ENCODE measurements at regions not wholly inside any gene's neighbourhood (a gene's known extent, or its start where the extent isn't known, plus 50 kb on each side); places are given as distances from the start of the nearest gene placed in this dataset.

DNA sequence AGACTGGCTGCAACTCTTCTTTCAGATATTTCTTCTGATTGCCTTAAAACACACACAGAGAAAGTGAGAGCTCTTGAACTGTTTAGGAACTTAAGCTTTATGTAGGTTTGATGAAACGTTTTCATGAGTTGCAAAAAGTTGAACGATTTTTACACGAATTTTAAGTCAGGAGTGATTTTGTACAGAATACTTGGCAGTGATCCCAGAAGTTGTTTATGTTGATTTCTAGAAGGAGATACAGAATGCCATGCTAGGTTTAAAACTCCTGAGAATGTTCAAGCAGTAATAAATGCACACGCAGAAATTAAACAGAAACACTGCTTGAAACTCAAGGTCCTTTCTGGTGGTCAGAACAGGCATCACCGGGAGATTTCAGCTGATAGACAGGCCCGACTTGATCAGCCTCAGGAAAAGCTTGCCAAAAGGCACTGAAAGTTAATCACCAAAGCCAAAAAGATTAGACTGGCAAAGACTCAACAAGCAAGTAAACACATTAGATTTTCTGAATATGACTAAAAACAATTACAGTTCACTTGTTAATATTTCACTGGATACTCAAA, 123.1 kb downstream of the SOCS6 start:
- Histone ChIP-seq H4K20me1 (ENCODE audit: insufficient read depth, poor library complexity, severe bottlenecking) (no peaks in the 10 kb centered on the region), H3K4me1 (ENCODE audit: insufficient read depth) (no peaks in the 10 kb centered on the region), H3K4me2 (peak overlapping the region; percentile 9), H3K9me3 (ENCODE audit: low read depth) (no peaks in the 10 kb centered on the region), H3K4me3 (no peak overlapping the region), H3K27ac (no peak overlapping the region), H2AFZ (no peak overlapping the region), H3K9me2 (replicated peaks; ENCODE audit: insufficient read depth) (no peaks in the 10 kb centered on the region), H3K79me2 (no peaks in the 10 kb centered on the region), H3K27me3 (no peaks in the 10 kb centered on the region), H3K36me3 (replicated peaks; ENCODE audit: insufficient read depth, low read depth) (no peaks in the 10 kb centered on the region)
- DNase-seq (ENCODE audit: low spot score): no peak
- TF ChIP-seq EZH2 (IDR thresholded peaks at IDR 0.05; ENCODE audit: borderline replicate concordance): no peak
- WGBS (ENCODE audit: low lambda C conversion rate, missing lambda C conversion rate): 50% methylated on average over 6 of the region's 6 CpGs

DNA sequence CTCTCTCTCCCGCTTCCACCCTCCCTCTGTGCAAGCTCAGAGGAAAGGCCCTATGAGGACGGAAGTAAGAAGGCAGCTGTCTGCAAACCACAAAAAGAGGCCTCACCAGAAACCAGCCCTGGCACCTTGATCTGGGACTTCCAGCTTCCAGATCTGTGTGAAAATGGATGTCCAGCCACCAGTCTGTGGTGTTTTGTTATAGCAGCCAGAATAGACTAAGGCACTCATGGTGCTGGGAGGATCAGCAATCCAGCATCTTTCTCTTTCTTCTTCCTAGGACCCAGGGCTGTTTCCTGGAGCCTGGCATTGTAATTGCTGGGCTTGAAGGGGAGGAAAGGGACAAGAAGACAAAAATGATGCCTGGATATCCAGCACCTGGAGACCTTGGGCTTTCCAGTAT, 122.5 kb downstream of the SOCS6 start:
- TF ChIP-seq EZH2 (IDR thresholded peaks at IDR 0.05; ENCODE audit: borderline replicate concordance) (no peak), EZH2phosphoT487 (IDR thresholded peaks at IDR 0.05; ENCODE audit: low read depth, severe bottlenecking, unreplicated experiment) (no peak)
- TF ChIP-seq, protein P1, sequence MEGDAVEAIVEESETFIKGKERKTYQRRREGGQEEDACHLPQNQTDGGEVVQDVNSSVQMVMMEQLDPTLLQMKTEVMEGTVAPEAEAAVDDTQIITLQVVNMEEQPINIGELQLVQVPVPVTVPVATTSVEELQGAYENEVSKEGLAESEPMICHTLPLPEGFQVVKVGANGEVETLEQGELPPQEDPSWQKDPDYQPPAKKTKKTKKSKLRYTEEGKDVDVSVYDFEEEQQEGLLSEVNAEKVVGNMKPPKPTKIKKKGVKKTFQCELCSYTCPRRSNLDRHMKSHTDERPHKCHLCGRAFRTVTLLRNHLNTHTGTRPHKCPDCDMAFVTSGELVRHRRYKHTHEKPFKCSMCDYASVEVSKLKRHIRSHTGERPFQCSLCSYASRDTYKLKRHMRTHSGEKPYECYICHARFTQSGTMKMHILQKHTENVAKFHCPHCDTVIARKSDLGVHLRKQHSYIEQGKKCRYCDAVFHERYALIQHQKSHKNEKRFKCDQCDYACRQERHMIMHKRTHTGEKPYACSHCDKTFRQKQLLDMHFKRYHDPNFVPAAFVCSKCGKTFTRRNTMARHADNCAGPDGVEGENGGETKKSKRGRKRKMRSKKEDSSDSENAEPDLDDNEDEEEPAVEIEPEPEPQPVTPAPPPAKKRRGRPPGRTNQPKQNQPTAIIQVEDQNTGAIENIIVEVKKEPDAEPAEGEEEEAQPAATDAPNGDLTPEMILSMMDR (IDR thresholded peaks at IDR 0.05; ENCODE audit: poor library complexity): no peak
- Histone ChIP-seq H3K4me3 (no peak overlapping the region), H2AFZ (no peak overlapping the region), H3K4me2 (no peak overlapping the region), H3K79me2 (no peaks in the 10 kb centered on the region), H3K9me2 (replicated peaks; ENCODE audit: insufficient read depth) (no peaks in the 10 kb centered on the region), H4K20me1 (ENCODE audit: insufficient read depth, poor library complexity, severe bottlenecking) (no peaks in the 10 kb centered on the region), H3K4me1 (ENCODE audit: insufficient read depth) (no peaks in the 10 kb centered on the region), H3K27me3 (no peaks in the 10 kb centered on the region), H3K36me3 (replicated peaks; ENCODE audit: insufficient read depth, low read depth) (no peaks in the 10 kb centered on the region), H3K9me3 (ENCODE audit: low read depth) (no peaks in the 10 kb centered on the region), H3K27ac (no peak overlapping the region)
- no peak for DNase-seq (ENCODE audit: low spot score)
- WGBS (ENCODE audit: low lambda C conversion rate, missing lambda C conversion rate): 93% methylated on average over 2 of the region's 2 CpGs

- H3K4me2 ChIP-seq: no peak overlapping the region
- H3K27ac ChIP-seq: no peak overlapping the region
- 99% methylated on average over 3 of the region's 3 CpGs for WGBS (ENCODE audit: low lambda C conversion rate, missing lambda C conversion rate)
- no peak for TF ChIP-seq EZH2phosphoT487 (IDR thresholded peaks at IDR 0.05; ENCODE audit: low read depth, severe bottlenecking, unreplicated experiment)
- TF ChIP-seq, protein P1 (IDR thresholded peaks at IDR 0.05; ENCODE audit: poor library complexity): no peak
- TF ChIP-seq EZH2 (IDR thresholded peaks at IDR 0.05; ENCODE audit: borderline replicate concordance): no peak
- H3K79me2 ChIP-seq: no peaks in the 10 kb centered on the region
- no peaks in the 10 kb centered on the region for H4K20me1 ChIP-seq (ENCODE audit: insufficient read depth, poor library complexity, severe bottlenecking)
- H3K36me3 ChIP-seq (replicated peaks; ENCODE audit: insufficient read depth, low read depth): no peaks in the 10 kb centered on the region
- no peak overlapping the region for H2AFZ ChIP-seq
- no peak overlapping the region for H3K4me3 ChIP-seq
- no peak for DNase-seq (ENCODE audit: low spot score)
- H3K9me3 ChIP-seq (ENCODE audit: low read depth): no peaks in the 10 kb centered on the region
- H3K4me1 ChIP-seq (ENCODE audit: insufficient read depth): no peaks in the 10 kb centered on the region
- no peaks in the 10 kb centered on the region for H3K27me3 ChIP-seq
- H3K9me2 ChIP-seq (replicated peaks; ENCODE audit: insufficient read depth): no peaks in the 10 kb centered on the region
Observed at GRCh38 chr18:70405052-70405451, 116.2 kb downstream of the SOCS6 start.

DNA sequence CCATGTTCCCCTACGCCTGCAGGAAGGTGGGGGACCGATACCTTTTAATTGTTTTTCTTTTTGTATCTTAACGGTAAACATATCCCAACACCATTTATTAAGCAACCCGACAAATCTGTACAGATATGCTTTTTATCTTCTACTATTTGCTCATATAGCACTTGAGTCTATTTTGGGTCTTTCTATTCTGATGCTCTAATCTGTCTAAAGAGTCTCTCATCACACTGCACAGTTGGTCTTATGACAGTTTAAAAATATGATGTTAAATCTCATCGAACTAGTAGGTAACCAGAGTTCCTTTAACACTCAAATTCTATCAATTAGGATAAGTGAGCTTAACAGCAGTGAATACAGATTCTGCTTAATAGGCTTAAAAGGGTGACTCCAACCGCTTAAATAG, 111.6 kb downstream of the SOCS6 start:
- 76% methylated on average over 6 of the region's 6 CpGs for WGBS (ENCODE audit: low lambda C conversion rate, missing lambda C conversion rate)

More for the DNA sequence above, 111.6 kb downstream of the SOCS6 start:
- no peaks in the 10 kb centered on the region for H4K20me1 ChIP-seq (ENCODE audit: insufficient read depth, poor library complexity, severe bottlenecking)
- H3K4me3 ChIP-seq: no peak overlapping the region
- H2AFZ ChIP-seq: no peak overlapping the region
- H3K79me2 ChIP-seq: no peaks in the 10 kb centered on the region
- no peaks in the 10 kb centered on the region for H3K4me1 ChIP-seq (ENCODE audit: insufficient read depth)
- H3K27ac ChIP-seq: no peak overlapping the region
- H3K9me3 ChIP-seq (ENCODE audit: low read depth): no peaks in the 10 kb centered on the region
- no peaks in the 10 kb centered on the region for H3K9me2 ChIP-seq (replicated peaks; ENCODE audit: insufficient read depth)
- no peak overlapping the region for H3K4me2 ChIP-seq
- no peak for DNase-seq (ENCODE audit: low spot score)
- no peaks in the 10 kb centered on the region for H3K36me3 ChIP-seq (replicated peaks; ENCODE audit: insufficient read depth, low read depth)
- TF ChIP-seq EZH2 (IDR thresholded peaks at IDR 0.05; ENCODE audit: borderline replicate concordance) (no peak), EZH2phosphoT487 (IDR thresholded peaks at IDR 0.05; ENCODE audit: low read depth, severe bottlenecking, unreplicated experiment) (no peak)
- TF ChIP-seq, protein P1 (IDR thresholded peaks at IDR 0.05; ENCODE audit: poor library complexity): no peak
- H3K27me3 ChIP-seq: no peaks in the 10 kb centered on the region
